ENCODE measurements at regions not wholly inside any gene's neighbourhood (a gene's known extent, or its start where the extent isn't known, plus 50 kb on each side); places are given as distances from the start of the nearest gene placed in this dataset.

DNA sequence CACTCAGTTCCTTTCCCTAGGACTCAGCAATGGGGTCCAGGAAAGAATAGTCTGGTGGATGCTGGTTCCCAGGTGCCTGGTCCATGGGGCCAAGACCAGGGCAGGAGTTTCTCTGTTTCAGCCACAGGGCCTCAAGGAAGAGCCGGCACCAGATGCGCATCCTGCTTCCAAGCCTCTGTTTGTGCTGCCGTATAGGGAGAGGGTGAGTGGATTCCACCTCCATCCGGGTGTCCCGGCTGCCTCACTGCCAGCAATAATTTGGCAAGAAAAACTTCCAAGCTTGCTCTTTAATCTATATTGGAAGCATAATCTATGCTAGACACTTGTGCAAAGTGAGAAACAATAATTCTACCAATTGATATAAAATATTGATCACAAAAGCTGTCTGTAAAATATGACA, 261.2 kb upstream of the HS6ST1 start:
- H2AFZ ChIP-seq (ENCODE audit: control insufficient read depth, low read length) = no peak overlapping the region
- H3K27me3 ChIP-seq (ENCODE audit: control insufficient read depth, extremely low read depth, insufficient read depth, low read length) = peaks cover 5% of the 10 kb centered on the region
- dilution Hi-C loops (cut with MboI; ENCODE audit: extremely low pct_ligation_motif_present, low sequenced_read_pairs) = no loop called here
- no peak overlapping the region for H3K4me3 ChIP-seq (ENCODE audit: control insufficient read depth in 2 of 3, extremely low read depth in 1 of 3, insufficient read depth in 2 of 3, low read depth in 1 of 3, low read length in 3 of 3)
- no peak overlapping the region for H3K9ac ChIP-seq (ENCODE audit: control insufficient read depth, extremely low read depth, insufficient read depth, low read length)
- peaks cover 2% of the 10 kb centered on the region for H3K9me3 ChIP-seq (ENCODE audit: control insufficient read depth, low read depth, low read length)
- no peaks in the 10 kb centered on the region for H3K79me2 ChIP-seq (ENCODE audit: control insufficient read depth, insufficient read depth, low read length)
- H3K4me2 ChIP-seq (ENCODE audit: control insufficient read depth, extremely low read depth, insufficient read depth, low read depth, low read length) = no peak overlapping the region
- DNase-seq (ENCODE audit: low read depth, low spot score) (no peak), FAIRE-seq (no peak)
- peaks cover 3% of the 10 kb centered on the region for H3K4me1 ChIP-seq (ENCODE audit: control insufficient read depth, extremely low read depth, insufficient read depth, low read length)
- H3K27ac ChIP-seq (ENCODE audit: control insufficient read depth, insufficient read depth, low read length) = no peak overlapping the region
- TF ChIP-seq EZH2 (IDR thresholded peaks at IDR 0.05; ENCODE audit: low read length) = no peak
- TF ChIP-seq, protein P1, sequence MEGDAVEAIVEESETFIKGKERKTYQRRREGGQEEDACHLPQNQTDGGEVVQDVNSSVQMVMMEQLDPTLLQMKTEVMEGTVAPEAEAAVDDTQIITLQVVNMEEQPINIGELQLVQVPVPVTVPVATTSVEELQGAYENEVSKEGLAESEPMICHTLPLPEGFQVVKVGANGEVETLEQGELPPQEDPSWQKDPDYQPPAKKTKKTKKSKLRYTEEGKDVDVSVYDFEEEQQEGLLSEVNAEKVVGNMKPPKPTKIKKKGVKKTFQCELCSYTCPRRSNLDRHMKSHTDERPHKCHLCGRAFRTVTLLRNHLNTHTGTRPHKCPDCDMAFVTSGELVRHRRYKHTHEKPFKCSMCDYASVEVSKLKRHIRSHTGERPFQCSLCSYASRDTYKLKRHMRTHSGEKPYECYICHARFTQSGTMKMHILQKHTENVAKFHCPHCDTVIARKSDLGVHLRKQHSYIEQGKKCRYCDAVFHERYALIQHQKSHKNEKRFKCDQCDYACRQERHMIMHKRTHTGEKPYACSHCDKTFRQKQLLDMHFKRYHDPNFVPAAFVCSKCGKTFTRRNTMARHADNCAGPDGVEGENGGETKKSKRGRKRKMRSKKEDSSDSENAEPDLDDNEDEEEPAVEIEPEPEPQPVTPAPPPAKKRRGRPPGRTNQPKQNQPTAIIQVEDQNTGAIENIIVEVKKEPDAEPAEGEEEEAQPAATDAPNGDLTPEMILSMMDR (optimal IDR thresholded peaks at IDR 0.05 in 1 of 3, IDR thresholded peaks at IDR 0.05 in 1 of 3, conservative IDR thresholded peaks at IDR 0.05 in 1 of 3; ENCODE audit: extremely low read depth in 1 of 3, insufficient read depth in 2 of 3, low read length in 3 of 3) = no peak
- H4K20me1 ChIP-seq (ENCODE audit: control insufficient read depth, extremely low read depth, insufficient read depth, low read length) = no peaks in the 10 kb centered on the region
- H3K9me1 ChIP-seq (ENCODE audit: control insufficient read depth, extremely low read depth, insufficient read depth, low read length) = no peaks in the 10 kb centered on the region
- H3K36me3 ChIP-seq (ENCODE audit: control insufficient read depth in 2 of 2, extremely low read depth in 1 of 2, insufficient read depth in 2 of 2, low read length in 2 of 2) = no peaks in the 10 kb centered on the region

DNA sequence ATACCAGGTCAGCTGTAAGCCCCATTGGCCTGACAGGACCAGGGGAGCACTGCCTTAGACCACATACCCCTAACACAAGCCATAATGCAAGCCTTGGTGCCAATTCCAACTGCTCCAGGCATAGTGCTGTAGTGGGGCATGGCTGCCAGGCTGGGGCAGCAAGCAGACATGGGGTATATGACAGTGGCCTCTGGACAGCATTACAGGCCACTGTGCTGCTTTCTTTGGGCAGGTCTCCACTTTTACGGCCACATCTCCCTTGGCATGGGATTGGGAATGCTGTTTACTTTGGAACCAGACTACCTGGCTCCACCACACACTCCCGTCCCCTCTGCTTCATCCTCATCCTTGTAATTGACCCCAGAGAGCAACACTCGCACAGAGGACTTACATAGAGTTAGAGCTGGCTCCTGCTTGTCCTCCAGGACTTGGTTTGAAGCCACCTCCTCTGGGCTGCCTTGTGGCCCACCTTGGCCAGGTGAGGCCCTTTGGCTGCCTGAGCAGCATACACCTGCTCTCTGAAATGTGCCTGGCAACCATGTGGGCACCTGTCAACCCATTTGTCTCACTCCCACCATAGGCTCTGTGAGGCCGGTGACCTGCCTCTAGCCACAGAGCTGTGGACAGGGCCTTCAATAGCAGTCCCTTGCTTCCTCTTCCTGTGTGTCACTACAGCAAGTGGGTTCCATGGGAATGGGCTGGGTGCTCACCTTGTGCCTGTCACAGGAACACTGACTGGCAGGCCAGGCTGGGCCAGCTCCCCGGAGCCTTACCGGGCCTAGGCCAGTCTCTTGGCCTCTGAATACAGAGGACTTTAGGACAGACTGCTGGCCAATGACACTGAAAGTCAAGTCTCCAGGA, 262.6 kb upstream of the HS6ST1 start:
- TF ChIP-seq, protein P1 (optimal IDR thresholded peaks at IDR 0.05 in 1 of 3, IDR thresholded peaks at IDR 0.05 in 1 of 3, conservative IDR thresholded peaks at IDR 0.05 in 1 of 3; ENCODE audit: extremely low read depth in 1 of 3, insufficient read depth in 2 of 3, low read length in 3 of 3) = no peak
- no peak for TF ChIP-seq EZH2 (IDR thresholded peaks at IDR 0.05; ENCODE audit: low read length)
- Histone ChIP-seq H3K9me3 (ENCODE audit: control insufficient read depth, low read depth, low read length) (peaks cover 2% of the 10 kb centered on the region), H3K27me3 (ENCODE audit: control insufficient read depth, extremely low read depth, insufficient read depth, low read length) (peaks cover 5% of the 10 kb centered on the region), H4K20me1 (ENCODE audit: control insufficient read depth, extremely low read depth, insufficient read depth, low read length) (no peaks in the 10 kb centered on the region), H3K4me2 (ENCODE audit: control insufficient read depth, extremely low read depth, insufficient read depth, low read depth, low read length) (no peak overlapping the region), H3K4me3 (ENCODE audit: control insufficient read depth in 2 of 3, extremely low read depth in 1 of 3, insufficient read depth in 2 of 3, low read depth in 1 of 3, low read length in 3 of 3) (no peak overlapping the region), H3K36me3 (ENCODE audit: control insufficient read depth in 2 of 2, extremely low read depth in 1 of 2, insufficient read depth in 2 of 2, low read length in 2 of 2) (no peaks in the 10 kb centered on the region), H2AFZ (ENCODE audit: control insufficient read depth, low read length) (no peak overlapping the region), H3K4me1 (ENCODE audit: control insufficient read depth, extremely low read depth, insufficient read depth, low read length) (peaks cover 7% of the 10 kb centered on the region), H3K9ac (ENCODE audit: control insufficient read depth, extremely low read depth, insufficient read depth, low read length) (no peak overlapping the region), H3K27ac (ENCODE audit: control insufficient read depth, insufficient read depth, low read length) (no peak overlapping the region), H3K79me2 (ENCODE audit: control insufficient read depth, insufficient read depth, low read length) (no peaks in the 10 kb centered on the region), H3K9me1 (ENCODE audit: control insufficient read depth, extremely low read depth, insufficient read depth, low read length) (no peaks in the 10 kb centered on the region)
- dilution Hi-C loops (cut with MboI; ENCODE audit: extremely low pct_ligation_motif_present, low sequenced_read_pairs) = no loop called here
- no peak for FAIRE-seq
- no peak for DNase-seq (ENCODE audit: low read depth, low spot score)
